Thyroid gland (tissue), 4 donors: ENCODE measurements at regions not wholly inside any gene's neighbourhood (a gene's known extent, or its start where the extent isn't known, plus 50 kb on each side); places are given as distances from the start of the nearest gene placed in this dataset.
"Not testable (repeated sequence)": the region's sequence is repeated elsewhere in the genome, so short reads cannot be mapped to it uniquely, and the experiment has no call there.

ENCODE experiments used
- CTCF ChIP-seq, 6 experiments: fragments of 200-600 bp in 3 of 6; fragments of 450-650 bp in 3 of 6; sonication (generic) in 3 of 6; IDR thresholded peaks; one replicate each; pipeline ENCODE4 v1.5.1; 2016 to 2019; ENCODE audit warnings: antibody characterized with exemption in 6 of 6, mild to moderate bottlenecking in 2 of 6, inconsistent platforms in 1 of 6, moderate library complexity in 1 of 6
- POLR2A ChIP-seq, 2 donors: fragments of 450-650 bp; IDR thresholded peaks; one replicate each; pipeline ENCODE4 v1.6.1; 2017; ENCODE audit warnings: antibody characterized with exemption in 2 of 2, mild to moderate bottlenecking in 2 of 2, moderate library complexity in 1 of 2

- not testable (repeated sequence) for TF ChIP-seq CTCF, POLR2A (IDR thresholded peaks at IDR 0.05)
Observed at GRCh38 chr20:43347839-43348238, 109.9 kb upstream of the SRSF6 start.
